IMR-90 (cell line): ENCODE measurements at regions not wholly inside any gene's neighbourhood (a gene's known extent, or its start where the extent isn't known, plus 50 kb on each side); places are given as distances from the start of the nearest gene placed in this dataset.

Source experiments
- ATAC-seq: fragments of 200-7000 bp; cut with Tn5 transposase; 2 replicates; pipeline ENCODE4 v1.9.1; 2020; ENCODE audit warnings: low read depth, mild to moderate bottlenecking, moderate library complexity
- BruUV-seq: library from RNA; stranded (reverse); fragments of 400-500 nt; replicated peaks from 2 replicates; lab custom pipeline; 2021; lab: Mats Ljungman, UMichigan
- CTCF ChIA-PET: fragments of 300-600 bp; formaldehyde crosslinking; extraction: SDS; loops from one replicate; lab custom pipeline; 2021; ENCODE audit warnings: antibody characterized with exemption; lab: Yijun Ruan, JAX
- POLR2A ChIA-PET: fragments of 300-600 bp; sonication (Branson Sonifier 250); formaldehyde crosslinking; loops from one replicate; lab custom pipeline; 2022; ENCODE audit warnings: antibody characterized with exemption; ENCODE audit not compliant: unreplicated experiment; lab: Charles Lee
- DNase-seq: peaks from one replicate; pipeline ENCODE4 v3.0.0; 2013
- H2AFZ ChIP-seq: replicated peaks from 2 replicates; pipeline ENCODE3; 2013; ENCODE audit warnings: low read length, mild to moderate bottlenecking; ENCODE audit not compliant: poor library complexity
- H2AK5ac ChIP-seq: 2 replicates; pipeline ENCODE4 v1.6.1; 2013; ENCODE audit warnings: low read depth, low read length, inconsistent platforms
- H2AK9ac ChIP-seq: replicated peaks from 2 replicates; pipeline ENCODE3; 2013; ENCODE audit warnings: mild to moderate bottlenecking, low read depth, low read length, moderate library complexity; ENCODE audit not compliant: poor library complexity
- H2BK120ac ChIP-seq: 2 replicates; pipeline ENCODE4 v1.6.1; 2013; ENCODE audit warnings: low read depth, low read length, inconsistent platforms
- H2BK15ac ChIP-seq: 3 replicates; pipeline ENCODE4 v1.6.1; 2013; ENCODE audit warnings: low read depth, low read length, inconsistent platforms
- H2BK20ac ChIP-seq: 2 replicates; pipeline ENCODE4 v1.6.1; 2013; ENCODE audit warnings: low read depth, mild to moderate bottlenecking, inconsistent platforms, low read length, moderate library complexity
- H2BK5ac ChIP-seq: 2 replicates; pipeline ENCODE4 v1.6.1; 2013; ENCODE audit warnings: mild to moderate bottlenecking, low read depth, low read length, inconsistent platforms; ENCODE audit not compliant: poor library complexity, severe bottlenecking
- H3K14ac ChIP-seq: replicated peaks from 2 replicates; pipeline ENCODE4 v1.6.1; 2013; ENCODE audit warnings: low read depth, low read length, inconsistent platforms
- H3K18ac ChIP-seq: 2 replicates; pipeline ENCODE4 v1.6.1; 2013; ENCODE audit warnings: low read depth, low read length, control low read depth
- H3K23ac ChIP-seq: 2 replicates; pipeline ENCODE4 v1.6.1; 2013; ENCODE audit warnings: low read depth, low read length, inconsistent platforms
- H3K27ac ChIP-seq: 2 replicates; pipeline ENCODE4 v1.5.1; 2013; ENCODE audit warnings: mild to moderate bottlenecking, control low read depth, low read length; ENCODE audit not compliant: insufficient read depth
- H3K27me3 ChIP-seq: 2 replicates; pipeline ENCODE4 v1.6.1; 2013; ENCODE audit warnings: low read length; ENCODE audit not compliant: control insufficient read depth, insufficient read depth
- H3K36me3 ChIP-seq: 2 replicates; pipeline ENCODE4 v1.6.1; 2013; ENCODE audit warnings: low read length, mixed read lengths; ENCODE audit not compliant: control insufficient read depth, insufficient read depth
- H3K4ac ChIP-seq: 2 replicates; pipeline ENCODE4 v1.6.1; 2013; ENCODE audit warnings: low read depth, low read length, inconsistent platforms
- H3K4me1 ChIP-seq: 2 replicates; pipeline ENCODE4 v1.6.1; 2013; ENCODE audit warnings: low read length, mixed read lengths; ENCODE audit not compliant: control insufficient read depth, insufficient read depth
- H3K4me2 ChIP-seq: 2 replicates; pipeline ENCODE4 v1.6.1; 2013; ENCODE audit warnings: low read depth, mild to moderate bottlenecking, control low read depth, low read length, moderate library complexity
- H3K4me3 ChIP-seq: 2 replicates; pipeline ENCODE4 v1.5.1; 2013; ENCODE audit warnings: low read depth, mild to moderate bottlenecking, control low read depth, low read length, moderate library complexity; ENCODE audit not compliant: insufficient read depth
- H3K56ac ChIP-seq: 2 replicates; pipeline ENCODE4 v1.6.1; 2013; ENCODE audit warnings: low read length, inconsistent platforms; ENCODE audit not compliant: insufficient read depth; ENCODE audit errors: extremely low read depth
- H3K79me1 ChIP-seq, 2 experiments: 2 replicates each; pipeline ENCODE4 v1.6.1; 2013; ENCODE audit warnings: low read length in 2 of 2, inconsistent platforms in 1 of 2, low read depth in 1 of 2
- H3K9ac ChIP-seq: 2 replicates; pipeline ENCODE4 v1.6.1; 2013; ENCODE audit warnings: low read depth, low read length, control low read depth
- H3K9me1 ChIP-seq: 2 replicates; pipeline ENCODE4 v1.6.1; 2013; ENCODE audit warnings: low read length, inconsistent platforms; ENCODE audit not compliant: insufficient read depth
- H3K9me3 ChIP-seq: 2 replicates; pipeline ENCODE4 v1.6.1; 2013; ENCODE audit warnings: low read length; ENCODE audit not compliant: control insufficient read depth, insufficient read depth
- H4K20me1 ChIP-seq: 2 replicates; pipeline ENCODE4 v1.6.1; 2013; ENCODE audit warnings: low read length, inconsistent platforms; ENCODE audit not compliant: insufficient read depth
- H4K5ac ChIP-seq: 2 replicates; pipeline ENCODE4 v1.6.1; 2013; ENCODE audit warnings: mild to moderate bottlenecking, low read depth, low read length, control low read depth
- H4K8ac ChIP-seq, 2 experiments: 2 replicates each; pipeline ENCODE4 v1.6.1; 2013; ENCODE audit warnings: low read depth in 2 of 2, low read length in 2 of 2, control low read depth in 1 of 2, inconsistent platforms in 1 of 2
- H4K91ac ChIP-seq: 2 replicates; pipeline ENCODE4 v1.6.1; 2013; ENCODE audit warnings: low read depth, low read length, inconsistent platforms; ENCODE audit not compliant: insufficient read depth
- BHLHE40 ChIP-seq: fragments of 150-350 bp; IDR thresholded peaks from 2 replicates; pipeline ENCODE4 v1.6.1; 2016; ENCODE audit warnings: mild to moderate bottlenecking, low read depth, low read length
- CEBPB ChIP-seq: IDR thresholded peaks from 2 replicates; pipeline ENCODE4 v1.6.1; 2012; ENCODE audit warnings: low read depth, low read length, improper control_type of control experiment
- CHD1 ChIP-seq: IDR thresholded peaks from 2 replicates; pipeline ENCODE4 v1.6.1; 2012; ENCODE audit warnings: low read depth, low read length, improper control_type of control experiment
- CTCF ChIP-seq: conservative IDR thresholded peaks from 2 replicates; pipeline ENCODE4 v1.5.1; 2012; ENCODE audit warnings: mild to moderate bottlenecking, low read depth, low read length, improper control_type of control experiment
- ELK1 ChIP-seq: fragments of 150-350 bp; IDR thresholded peaks from 2 replicates; pipeline ENCODE4 v1.6.1; 2016; ENCODE audit warnings: low read depth, mild to moderate bottlenecking, low read length, moderate library complexity, borderline replicate concordance
- FOS ChIP-seq: fragments of 150-350 bp; IDR thresholded peaks from 2 replicates; pipeline ENCODE4 v1.6.1; 2016; ENCODE audit warnings: low read depth, low read length
- MAFK ChIP-seq: IDR thresholded peaks from 2 replicates; pipeline ENCODE4 v1.6.1; 2012; ENCODE audit warnings: low read depth, low read length, improper control_type of control experiment
- MAZ ChIP-seq: IDR thresholded peaks from 2 replicates; pipeline ENCODE4 v1.6.1; 2012; ENCODE audit warnings: low read depth, mild to moderate bottlenecking, low read length, improper control_type of control experiment, moderate library complexity, borderline replicate concordance
- MXI1 ChIP-seq: IDR thresholded peaks from 2 replicates; pipeline ENCODE4 v1.6.1; 2012; ENCODE audit warnings: low read depth, mild to moderate bottlenecking, low read length, moderate library complexity, borderline replicate concordance
- NFE2L2 ChIP-seq: fragments of 150-350 bp; IDR thresholded peaks from 2 replicates; pipeline ENCODE4 v1.6.1; 2016; ENCODE audit warnings: low read depth, mild to moderate bottlenecking, low read length
- POLR2A ChIP-seq: IDR thresholded peaks from 2 replicates; pipeline ENCODE4 v1.6.1; 2012; ENCODE audit warnings: mild to moderate bottlenecking, low read depth, low read length
- RAD21 ChIP-seq: IDR thresholded peaks from 2 replicates; pipeline ENCODE4 v1.6.1; 2012; ENCODE audit warnings: low read length, improper control_type of control experiment
- RCOR1 ChIP-seq: IDR thresholded peaks from 2 replicates; pipeline ENCODE4 v1.6.1; 2012; ENCODE audit warnings: mild to moderate bottlenecking, low read length, improper control_type of control experiment; ENCODE audit not compliant: insufficient replicate concordance
- RFX5 ChIP-seq: IDR thresholded peaks from 2 replicates; pipeline ENCODE4 v1.8.0; 2012; ENCODE audit warnings: low read depth, mild to moderate bottlenecking, low read length, moderate library complexity
- SMC3 ChIP-seq: fragments of 150-350 bp; IDR thresholded peaks from 2 replicates; pipeline ENCODE4 v1.6.1; 2016; ENCODE audit warnings: low read depth, mild to moderate bottlenecking, antibody characterized with exemption, low read length, moderate library complexity
- WGBS, 2 experiments: methylation state at CpG; one replicate each; pipeline versions ENCODE4 v1.1.5 to v1.1.7; 2013; ENCODE audit warnings: missing lambda C conversion rate in 2 of 2; ENCODE audit not compliant: insufficient read length in 1 of 2; ENCODE audit errors: extremely low coverage in 2 of 2; 5-methylcytosine and 5-hydroxymethylcytosine counted together
- dilution Hi-C: fragments of 300-500 bp; cut with HindIII; formaldehyde crosslinking; loops from one replicate; pipeline ENCODE4 v1.14.3; 2018; ENCODE audit warnings: low sequenced_read_pairs; ENCODE audit not compliant: unreplicated experiment
- in situ Hi-C: fragments of 300-500 bp; cut with MboI; formaldehyde crosslinking; loops from 3 replicates; pipeline ENCODE4 v1.14.3; 2019; ENCODE audit warnings: low sequenced_read_pairs, inconsistent platforms, mixed read lengths
- intact Hi-C: fragments of 100-400 bp; cut with micrococcal nuclease; formaldehyde crosslinking; loops from 2 replicates; pipeline ENCODE4 v1.10.0; 2022
- TF ChIP-seq, protein P1 (sequence below): fragments of 150-350 bp; IDR thresholded peaks from 2 replicates; pipeline ENCODE4 v1.6.1; 2017; ENCODE audit warnings: mild to moderate bottlenecking, antibody characterized with exemption, low read length, low read depth

DNA sequence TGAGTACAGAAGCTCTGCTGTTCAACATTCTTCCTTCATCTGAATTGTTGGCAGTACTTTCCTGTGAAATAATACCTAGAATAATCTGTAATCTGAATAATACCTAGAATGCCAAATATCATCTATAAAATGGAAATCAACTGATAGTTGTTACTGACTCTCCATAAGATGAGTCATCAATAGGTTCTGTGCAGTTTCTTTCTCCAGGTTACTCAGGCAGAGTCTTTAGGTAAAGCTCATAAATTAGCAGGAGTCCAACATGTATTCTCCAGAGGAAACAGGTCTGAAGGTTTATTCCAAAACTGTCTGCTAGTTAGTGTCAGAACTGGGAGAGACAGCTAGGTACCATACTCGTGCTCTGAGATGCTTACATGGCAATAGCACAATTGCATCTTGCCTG is 282.0 kb upstream of the MAP2 start:
- ATAC-seq (no peak), DNase-seq (no peak)
- H4K5ac ChIP-seq = no peak overlapping the region
- no peaks in the 10 kb centered on the region for H3K79me1 ChIP-seq
- H2BK15ac ChIP-seq = no peak overlapping the region
- WGBS, 2 experiments = 0% methylated on average over 1 of the region's 1 CpG; no CpG with 5 or more reads in 1 of the 2 experiments
- H2BK120ac ChIP-seq = no peak overlapping the region
- no peak overlapping the region for H4K91ac ChIP-seq
- H4K8ac ChIP-seq = no peak overlapping the region
- TF ChIP-seq RCOR1 (no peak), MAZ (no peak), FOS (no peak), SMC3 (no peak), RAD21 (no peak), POLR2A (no peak), ELK1 (no peak), CHD1 (no peak), NFE2L2 (no peak), CTCF (no peak), CEBPB (no peak), RFX5 (no peak), MXI1 (no peak), MAFK (no peak), BHLHE40 (no peak)
- TF ChIP-seq, protein P1, sequence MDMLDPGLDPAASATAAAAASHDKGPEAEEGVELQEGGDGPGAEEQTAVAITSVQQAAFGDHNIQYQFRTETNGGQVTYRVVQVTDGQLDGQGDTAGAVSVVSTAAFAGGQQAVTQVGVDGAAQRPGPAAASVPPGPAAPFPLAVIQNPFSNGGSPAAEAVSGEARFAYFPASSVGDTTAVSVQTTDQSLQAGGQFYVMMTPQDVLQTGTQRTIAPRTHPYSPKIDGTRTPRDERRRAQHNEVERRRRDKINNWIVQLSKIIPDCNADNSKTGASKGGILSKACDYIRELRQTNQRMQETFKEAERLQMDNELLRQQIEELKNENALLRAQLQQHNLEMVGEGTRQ = no peak
- H2BK5ac ChIP-seq = no peak overlapping the region
- no peak overlapping the region for H3K4me2 ChIP-seq
- no peak overlapping the region for H3K9ac ChIP-seq
- BruUV-seq = no TSS peak
- H3K27me3 ChIP-seq = no peaks in the 10 kb centered on the region
- intact Hi-C loops = no loop called here
- ChIA-PET POLR2A (no interaction called here), CTCF (no interaction called here)
- in situ Hi-C loops = no loop called here
- no peak overlapping the region for H3K14ac ChIP-seq
- dilution Hi-C loops = no loop called here
- H3K18ac ChIP-seq = no peak overlapping the region
- H3K9me3 ChIP-seq = peaks cover 7% of the 10 kb centered on the region
- no peaks in the 10 kb centered on the region for H3K36me3 ChIP-seq
- no peak overlapping the region for H2AK5ac ChIP-seq
- no peak overlapping the region for H3K56ac ChIP-seq
- H4K20me1 ChIP-seq = no peaks in the 10 kb centered on the region
- no peak overlapping the region for H2AK9ac ChIP-seq
- no peaks in the 10 kb centered on the region for H3K4me1 ChIP-seq
- H3K27ac ChIP-seq = no peak overlapping the region
- no peak overlapping the region for H2BK20ac ChIP-seq
- no peak overlapping the region for H3K4ac ChIP-seq
- H2AFZ ChIP-seq = no peak overlapping the region
- no peak overlapping the region for H3K23ac ChIP-seq
- H3K9me1 ChIP-seq = no peaks in the 10 kb centered on the region
- H3K4me3 ChIP-seq = no peak overlapping the region
